Left lobe of liver (tissue), 2 donors: ENCODE measurements at regions not wholly inside any gene's neighbourhood (a gene's known extent, or its start where the extent isn't known, plus 50 kb on each side); places are given as distances from the start of the nearest gene placed in this dataset.
"Not testable (repeated sequence)": the region's sequence is repeated elsewhere in the genome, so short reads cannot be mapped to it uniquely, and the experiment has no call there.

ENCODE experiments used
- ATAC-seq: fragments of 200-7000 bp; cut with Tn5 transposase; one replicate; pipeline ENCODE4 v1.9.1; 2020; ENCODE audit warnings: mild to moderate bottlenecking, moderate library complexity
- DNase-seq: peaks from one replicate; pipeline ENCODE4 v3.0.0-alpha.2; 2020; ENCODE audit warnings: low spot score
- donor health status: DM: no; HTN: no; CAD: no; lungs with moderate emphysema.
- donor health status: DM: no; HTN: yes; CAD: no.

GRCh38 chr6:109255946-109256640 lies 126.2 kb downstream of the CD164 start:
- no peak for ATAC-seq
- no peak for DNase-seq

GRCh38 chr6:109255087-109255486 lies 127.2 kb downstream of the CD164 start:
- ATAC-seq (no peak), DNase-seq (no peak)

DNA sequence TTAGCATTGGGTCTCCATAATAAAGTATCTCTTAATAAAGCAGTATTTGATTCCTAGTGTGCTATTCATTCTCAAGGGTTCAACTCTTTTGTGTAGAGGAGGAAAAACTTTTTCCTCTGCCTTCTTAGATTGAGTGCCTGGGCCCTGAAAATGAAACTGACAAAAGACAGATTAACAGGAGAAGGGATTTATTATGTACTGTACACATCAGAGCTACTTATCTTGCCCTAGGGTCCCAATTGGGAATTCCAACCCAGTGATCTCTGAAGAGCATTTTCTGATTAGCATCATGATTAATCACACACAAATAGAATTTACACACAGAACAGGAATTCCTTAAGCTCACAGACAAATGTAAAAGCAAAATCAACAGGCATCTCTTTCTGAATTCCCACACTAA lies 128.9 kb downstream of the CD164 start:
- DNase-seq (no peak), ATAC-seq (no peak)

GRCh38 chr6:109252261-109253041 lies 129.8 kb downstream of the CD164 start:
- ATAC-seq, result peak; percentile 96
- DNase-seq, result peak; percentile 54

- ATAC-seq, result no peak
- no peak for DNase-seq
Observed at GRCh38 chr6:109251839-109252238, 130.4 kb downstream of the CD164 start.

DNA sequence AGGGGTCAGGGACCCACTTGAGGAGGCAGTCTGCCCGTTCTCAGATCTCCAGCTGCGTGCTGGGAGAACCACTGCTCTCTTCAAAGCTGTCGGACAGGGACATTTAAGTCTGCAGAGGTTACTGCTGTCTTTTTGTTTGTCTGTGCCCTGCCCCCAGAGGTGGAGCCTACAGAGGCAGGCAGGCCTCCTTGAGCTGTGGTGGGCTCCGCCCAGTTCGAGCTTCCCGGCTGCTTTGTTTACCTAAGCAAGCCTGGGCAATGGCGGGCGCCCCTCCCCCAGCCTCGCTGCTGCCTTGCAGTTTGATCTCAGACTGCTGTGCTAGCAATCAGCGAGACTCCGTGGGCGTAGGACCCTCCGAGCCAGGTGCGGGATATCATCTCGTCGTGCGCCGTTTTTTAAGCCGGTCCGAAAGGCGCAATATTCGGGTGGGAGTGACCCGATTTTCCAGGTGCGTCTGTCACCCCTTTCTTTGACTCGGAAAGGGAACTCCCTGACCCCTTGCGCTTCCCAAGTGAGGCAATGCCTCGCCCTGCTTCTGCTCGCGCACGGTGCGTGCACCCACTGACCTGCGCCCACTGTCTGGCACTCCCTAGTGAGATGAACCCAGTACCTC lies 131.6 kb downstream of the CD164 start:
- DNase-seq, ATAC-seq: not testable (repeated sequence)

GRCh38 chr6:109243863-109244825 lies 138.1 kb downstream of the CD164 start:
- ATAC-seq (no peak), DNase-seq (no peak)

GRCh38 chr6:109242925-109243324 lies 139.3 kb downstream of the CD164 start:
- DNase-seq, result no peak
- no peak for ATAC-seq

DNA sequence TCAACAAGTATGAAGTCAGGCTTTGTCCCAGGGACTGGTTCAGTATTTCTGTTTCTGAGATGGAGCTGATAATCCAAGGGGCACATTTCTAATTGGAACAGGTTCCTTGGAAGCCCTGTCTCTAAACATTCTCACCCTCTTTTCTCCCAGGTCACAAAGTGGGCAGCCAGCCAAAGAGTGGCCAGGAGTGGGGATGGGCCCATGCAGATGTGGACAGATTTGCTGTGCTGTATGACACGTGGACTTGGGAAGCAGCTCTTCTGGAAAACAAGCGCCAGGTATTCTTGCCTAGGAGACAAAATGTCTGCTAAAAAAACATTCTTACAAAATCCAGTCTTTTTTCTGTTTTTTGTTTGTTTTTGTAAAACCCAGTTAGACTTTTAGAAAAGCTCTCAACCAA lies 140.2 kb downstream of the CD164 start:
- no peak for ATAC-seq
- DNase-seq, result no peak

GRCh38 chr6:109241199-109241598 lies 141.1 kb downstream of the CD164 start:
- ATAC-seq (no peak), DNase-seq (no peak)

DNA sequence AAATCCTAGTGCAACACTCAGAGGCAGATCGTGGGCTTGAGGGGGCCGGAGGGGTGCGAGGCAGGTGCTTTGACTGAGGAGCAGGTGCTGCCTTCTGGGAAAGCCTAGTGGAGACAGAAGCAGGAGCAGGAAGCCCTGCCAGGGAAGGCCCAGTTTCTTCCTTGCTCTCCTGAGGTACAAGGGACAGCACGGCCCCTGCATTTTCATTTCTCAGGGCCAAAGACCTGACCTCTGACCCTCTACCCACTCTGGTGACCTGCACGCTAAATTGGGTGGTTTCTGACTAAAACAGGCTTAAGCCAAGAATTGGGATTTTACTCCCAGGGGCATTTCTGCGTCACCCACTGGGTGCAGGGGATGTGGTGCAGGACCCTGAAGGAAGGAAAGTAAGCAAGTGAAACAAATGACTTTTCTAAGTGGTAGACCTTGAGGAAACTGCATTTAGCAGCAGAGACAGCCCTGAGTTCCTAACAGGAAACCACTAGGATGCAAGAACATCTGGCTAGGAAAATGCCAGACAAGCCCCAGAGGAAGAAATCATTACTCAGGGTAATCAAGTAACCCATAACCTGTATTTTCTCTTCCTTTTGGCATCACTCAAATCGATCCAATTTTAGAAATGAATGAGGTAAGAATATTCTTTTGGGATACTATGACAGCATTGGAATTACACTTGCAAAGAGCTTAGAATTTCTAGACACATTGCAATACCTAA lies 141.7 kb downstream of the CD164 start:
- DNase-seq (no peak), ATAC-seq (no peak)

GRCh38 chr6:109239651-109240321 lies 142.5 kb downstream of the CD164 start:
- ATAC-seq (no peak), DNase-seq (no peak)

DNA sequence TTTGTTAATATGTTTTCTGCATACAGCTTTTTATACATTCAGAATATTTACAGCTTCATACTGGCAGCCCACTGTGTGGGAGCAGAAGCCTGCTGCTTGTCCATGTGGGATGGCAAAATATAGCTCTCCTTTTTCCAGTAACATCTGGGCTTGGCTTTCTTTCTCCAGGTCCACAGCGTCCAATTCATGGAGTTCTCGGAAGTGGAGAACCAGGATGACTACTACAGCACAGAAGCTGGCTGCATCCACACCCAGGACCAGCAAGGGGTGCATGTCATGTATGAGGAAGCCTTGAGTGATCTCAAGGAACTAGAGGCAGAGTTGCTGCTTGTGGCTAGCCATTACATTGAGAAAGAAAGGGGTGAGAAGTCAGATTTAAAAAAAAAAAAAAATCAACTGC lies 143.1 kb downstream of the CD164 start:
- no peak for ATAC-seq

GRCh38 chr6:109238396-109238795 lies 143.1 kb downstream of the CEP57L1 start:
- no peak for ATAC-seq
- no peak for DNase-seq

More for the DNA sequence above, 143.1 kb downstream of the CD164 start:
- DNase-seq, result no peak

DNA sequence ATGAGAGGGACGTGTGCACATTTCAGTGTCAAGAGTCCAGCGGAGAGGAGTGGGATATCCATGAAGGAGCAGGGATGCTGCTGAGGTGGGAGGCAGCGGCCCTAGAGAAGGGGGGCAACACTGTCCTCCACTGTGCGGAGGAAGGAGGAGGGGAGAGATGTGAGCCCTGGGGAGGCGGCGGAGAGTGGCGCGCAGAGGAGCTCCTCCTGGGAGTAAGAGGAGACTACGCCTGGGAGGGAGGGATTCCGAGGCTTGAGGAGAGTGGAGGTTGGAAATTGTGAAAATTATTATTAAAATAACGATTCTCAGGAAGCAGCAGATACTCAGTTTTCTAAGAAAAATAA lies 142.7 kb downstream of the CEP57L1 start:
- ATAC-seq (no peak), DNase-seq (no peak)

DNA sequence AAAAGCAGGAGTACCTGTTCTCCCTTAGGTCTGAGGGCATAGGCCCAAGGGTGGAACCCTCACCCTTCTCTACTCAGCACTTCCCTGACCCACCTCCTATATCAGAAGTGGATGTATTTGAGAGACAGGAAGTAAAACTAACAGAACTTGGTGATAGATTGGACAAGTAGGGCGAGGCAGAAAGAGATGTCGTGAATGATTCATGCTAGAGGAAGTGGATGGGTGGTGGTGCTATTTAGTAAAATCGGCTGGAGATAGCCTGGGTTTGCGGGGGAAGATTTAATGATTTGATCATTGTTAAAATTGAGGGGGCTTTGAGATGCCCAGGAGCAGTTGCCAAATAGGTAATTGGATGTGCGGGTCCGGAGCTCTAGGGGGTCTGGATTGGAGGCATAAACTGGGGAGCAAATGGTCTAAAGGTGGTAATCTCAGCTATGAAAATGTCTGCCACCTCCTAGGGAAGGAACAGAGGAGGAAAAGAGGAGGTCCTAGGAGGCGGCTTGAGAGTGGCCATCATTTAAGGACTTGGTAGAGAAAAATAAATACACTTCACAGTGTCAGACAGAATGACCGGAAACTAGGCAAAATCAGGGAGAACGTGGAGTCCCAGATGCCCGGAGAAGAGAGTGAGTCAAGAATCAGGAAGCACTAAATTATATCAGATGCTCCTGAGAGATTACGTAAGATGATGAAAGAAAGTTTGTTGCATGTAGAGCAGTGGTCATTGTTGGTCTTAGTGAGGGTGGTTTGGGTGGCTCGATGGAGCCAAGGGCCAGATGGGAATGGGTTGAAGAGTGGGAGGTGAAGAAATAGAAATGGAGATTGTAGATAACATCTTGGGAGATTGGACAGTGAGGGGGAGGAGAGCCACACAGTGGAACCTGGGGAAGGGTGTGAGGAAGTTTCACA lies 142.0 kb downstream of the CEP57L1 start:
- DNase-seq, result no peak
- ATAC-seq, result peak; percentile 25

DNA sequence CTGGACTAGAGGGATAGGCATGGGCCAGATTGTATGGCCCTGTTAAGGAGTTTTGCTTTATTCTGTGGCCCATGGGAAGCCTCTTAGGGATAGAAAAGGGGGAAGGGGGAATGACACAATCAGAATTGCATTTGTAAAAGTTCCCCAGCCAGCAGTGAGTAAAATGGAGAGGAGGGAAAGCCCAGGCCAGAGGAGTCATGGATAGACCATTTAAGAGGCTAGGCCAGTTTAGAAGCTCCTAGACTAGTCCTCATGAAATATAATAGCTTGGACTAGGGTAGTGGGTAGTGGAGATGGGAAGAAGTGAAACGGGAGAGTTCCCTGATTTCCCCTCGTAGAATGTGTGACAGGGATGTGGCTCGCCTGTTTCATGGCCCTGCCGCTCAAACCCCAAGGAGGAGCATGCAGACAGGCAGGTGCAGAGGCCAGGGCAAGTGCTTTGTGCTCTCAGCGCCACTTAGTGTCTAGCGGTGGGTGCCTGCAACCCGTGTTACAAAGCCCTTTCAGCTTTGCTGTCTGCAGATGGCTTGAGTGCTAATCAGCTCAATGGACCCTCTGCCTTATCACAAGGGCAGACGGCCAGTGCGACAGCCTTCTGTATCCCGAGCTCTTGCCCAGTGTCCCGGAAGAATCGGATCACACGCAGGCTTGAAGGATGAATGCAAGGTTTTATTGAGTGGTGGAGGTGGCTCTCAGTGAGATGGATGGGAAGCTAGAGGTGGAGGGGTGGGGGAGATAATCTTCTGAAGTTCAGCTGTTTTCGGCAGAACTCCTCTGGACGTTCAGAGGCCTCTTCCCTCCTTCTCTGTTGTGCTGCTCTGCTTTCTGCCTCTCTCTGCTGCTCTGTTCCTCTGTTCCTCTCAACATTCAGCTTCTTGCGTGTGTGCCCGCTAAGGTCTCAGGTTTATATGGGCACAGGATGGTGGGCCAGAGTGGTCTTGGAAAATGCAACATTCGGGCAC lies 141.1 kb downstream of the CEP57L1 start:
- no peak for DNase-seq
- peak; percentile 34 for ATAC-seq
